ENCODE measurements at regions not wholly inside any gene's neighbourhood (a gene's known extent, or its start where the extent isn't known, plus 50 kb on each side); places are given as distances from the start of the nearest gene placed in this dataset.
A peak's percentile ranks its signal among the peaks of the same experiment; 100 is the strongest.

DNA sequence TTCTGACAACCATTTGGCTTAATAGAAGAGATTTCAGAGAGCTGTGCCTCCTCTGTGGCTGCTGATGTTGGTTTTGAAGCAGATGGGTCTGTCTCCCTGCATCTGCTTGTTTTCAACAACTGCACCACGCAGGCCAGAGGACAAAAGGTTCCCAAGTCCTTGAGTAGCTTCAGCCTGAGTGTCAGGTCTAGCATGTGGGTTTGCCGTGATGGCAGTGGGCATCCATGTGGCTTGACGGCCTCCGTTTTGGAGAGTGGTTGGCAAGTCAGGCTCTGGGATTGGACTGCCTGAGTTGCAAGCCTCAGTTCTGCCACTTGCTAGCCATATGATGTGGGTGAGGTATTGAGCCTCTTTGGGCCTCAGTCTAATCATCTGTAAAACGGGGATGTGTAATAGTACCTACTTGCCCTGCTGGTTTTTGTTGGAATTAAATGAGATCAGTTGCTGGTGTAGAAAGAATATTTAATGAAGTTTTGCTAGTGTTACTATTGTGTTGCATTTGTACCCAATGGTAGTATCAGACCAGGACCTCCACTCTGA, 119.8 kb upstream of the CPEB4 start:
- ATAC-seq (no peak), DNase-seq (ENCODE audit: extremely low read depth in 1 of 4, low spot score in 3 of 4) (no peak), FAIRE-seq (no peak)
- ChIA-PET POLR2A (interaction anchor here (0.6 kb wide), 2 partner anchors 10 to 75 kb away, joined by 3 read pairs; no protein-coding TSS in a partner anchor), CTCF (ENCODE audit: low intra/inter-chr PET ratio) (no interaction called here)
- Histone ChIP-seq H3K9me1 (ENCODE audit: control insufficient read depth, insufficient read depth, low read length) (no peaks in the 10 kb centered on the region), H3K27me3 (ENCODE audit: control insufficient read depth in 2 of 2, insufficient read depth in 2 of 2, low read length in 2 of 2) (no peaks in the 10 kb centered on the region), H3K36me3 (ENCODE audit: control insufficient read depth, insufficient read depth, low read length) (no peaks in the 10 kb centered on the region), H3K4me2 (ENCODE audit: insufficient read depth, low read length) (no peak overlapping the region), H3K27ac (ENCODE audit: extremely low read depth, low read depth, low read length) (no peak overlapping the region), H3K4me1 (replicated peaks in 1 of 2; ENCODE audit: control insufficient read depth in 2 of 2, insufficient read depth in 2 of 2, low read length in 2 of 2) (peaks cover 35 to 67% of the 10 kb centered on the region in 2 experiments), H3K9ac (ENCODE audit: insufficient read depth in 1 of 2, low read depth in 2 of 2, low read length in 2 of 2) (peak overlapping the region in 1 of 2 experiments; percentile 47; a peak in 1 of 4 replicates), H2AFZ (ENCODE audit: low read depth, low read length) (no peak overlapping the region), H3K79me2 (ENCODE audit: control insufficient read depth, insufficient read depth, low read length) (no peaks in the 10 kb centered on the region), H3K4me3 (no peak overlapping the region), H4K20me1 (replicated peaks; ENCODE audit: control insufficient read depth, insufficient read depth, low read length) (no peaks in the 10 kb centered on the region), H3K9me3 (replicated peaks; ENCODE audit: control insufficient read depth, insufficient read depth, low read depth, low read length) (no peaks in the 10 kb centered on the region)
- in situ Hi-C loops (cut with MboI) (no loop called here), intact Hi-C loops (cut with micrococcal nuclease) (loop anchor here (10.0 kb wide), 1 partner anchor 144 kb away; no protein-coding TSS in a partner anchor)
- no TSS peak for BruUV-seq (replicated peaks)
- WGBS (ENCODE audit: insufficient coverage, low coverage, missing lambda C conversion rate) = 79% methylated on average over 5 of the region's 5 CpGs
- TF ChIP-seq ZNF780A (CRISPR knock-in tag; IDR thresholded peaks at IDR 0.05) (no peak), DMBX1 (CRISPR knock-in tag; IDR thresholded peaks at IDR 0.05; ENCODE audit: borderline replicate concordance) (no peak), KDM1A (IDR thresholded peaks at IDR 0.05) (peak in 1 of 2 experiments; percentile 58; a peak in 1 of 4 replicates), RBM25 (IDR thresholded peaks at IDR 0.05; ENCODE audit: low read depth, low read length, severe bottlenecking) (peak; percentile 74), RAD21 (CRISPR knock-in tag; conservative IDR thresholded peaks at IDR 0.05 in 1 of 2, IDR thresholded peaks at IDR 0.05 in 1 of 2) (no peak), CSDE1 (IDR thresholded peaks at IDR 0.05) (no peak), TCF7 (IDR thresholded peaks at IDR 0.05; ENCODE audit: borderline replicate concordance) (no peak), BCOR (IDR thresholded peaks at IDR 0.05) (peak; percentile 71)
- TF ChIP-seq, protein P1, sequence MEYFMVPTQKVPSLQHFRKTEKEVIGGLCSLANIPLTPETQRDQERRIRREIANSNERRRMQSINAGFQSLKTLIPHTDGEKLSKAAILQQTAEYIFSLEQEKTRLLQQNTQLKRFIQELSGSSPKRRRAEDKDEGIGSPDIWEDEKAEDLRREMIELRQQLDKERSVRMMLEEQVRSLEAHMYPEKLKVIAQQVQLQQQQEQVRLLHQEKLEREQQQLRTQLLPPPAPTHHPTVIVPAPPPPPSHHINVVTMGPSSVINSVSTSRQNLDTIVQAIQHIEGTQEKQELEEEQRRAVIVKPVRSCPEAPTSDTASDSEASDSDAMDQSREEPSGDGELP (CRISPR knock-in tag; IDR thresholded peaks at IDR 0.05; ENCODE audit: borderline replicate concordance) = no peak
- TF ChIP-seq, protein P2, sequence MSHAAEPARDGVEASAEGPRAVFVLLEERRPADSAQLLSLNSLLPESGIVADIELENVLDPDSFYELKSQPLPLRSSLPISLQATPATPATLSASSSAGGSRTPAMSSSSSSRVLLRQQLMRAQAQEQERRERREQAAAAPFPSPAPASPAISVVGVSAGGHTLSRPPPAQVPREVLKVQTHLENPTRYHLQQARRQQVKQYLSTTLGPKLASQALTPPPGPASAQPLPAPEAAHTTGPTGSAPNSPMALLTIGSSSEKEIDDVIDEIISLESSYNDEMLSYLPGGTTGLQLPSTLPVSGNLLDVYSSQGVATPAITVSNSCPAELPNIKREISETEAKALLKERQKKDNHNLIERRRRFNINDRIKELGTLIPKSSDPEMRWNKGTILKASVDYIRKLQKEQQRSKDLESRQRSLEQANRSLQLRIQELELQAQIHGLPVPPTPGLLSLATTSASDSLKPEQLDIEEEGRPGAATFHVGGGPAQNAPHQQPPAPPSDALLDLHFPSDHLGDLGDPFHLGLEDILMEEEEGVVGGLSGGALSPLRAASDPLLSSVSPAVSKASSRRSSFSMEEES (CRISPR knock-in tag; IDR thresholded peaks at IDR 0.05) = no peak

Measured in K562 (cell line).